GM12864 (cell line): ENCODE measurements at regions not wholly inside any gene's neighbourhood (a gene's known extent, or its start where the extent isn't known, plus 50 kb on each side); places are given as distances from the start of the nearest gene placed in this dataset.

ENCODE experiments used
- DNase-seq: peaks from one replicate; pipeline ENCODE4 v3.0.0-alpha.2; 2011; ENCODE audit warnings: low read depth
- H3K4me3 ChIP-seq: 2 replicates; pipeline ENCODE4 v1.5.1; 2011; ENCODE audit warnings: mild to moderate bottlenecking, low read depth, low read length, control low read depth
- CTCF ChIP-seq: IDR thresholded peaks from 2 replicates; pipeline ENCODE4 v1.5.1; 2011; ENCODE audit warnings: low read depth, mild to moderate bottlenecking, moderate library complexity, low read length, control low read depth, inconsistent platforms; ENCODE audit errors: missing control alignments

DNA sequence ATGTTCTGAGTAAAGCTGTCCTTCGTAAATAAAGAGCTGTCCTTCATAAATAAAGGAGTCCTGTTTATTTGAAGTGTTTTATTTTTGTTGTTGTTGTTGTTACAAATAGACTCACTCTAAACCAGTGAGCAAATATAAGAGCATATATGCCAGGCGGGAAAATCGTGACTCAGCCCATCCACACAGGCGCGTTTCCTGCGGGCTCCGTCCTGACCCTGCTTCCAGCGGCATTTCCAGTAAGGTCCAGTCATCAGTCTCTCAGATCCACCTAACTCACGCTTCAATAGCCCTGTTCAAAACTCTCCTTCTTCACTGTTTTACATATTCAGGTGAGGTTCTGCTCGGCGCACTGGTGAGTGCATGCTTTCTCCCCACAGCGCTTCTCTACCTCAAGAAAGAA lies 277.2 kb upstream of the ADARB2 start:
- TF ChIP-seq CTCF, result no peak
- H3K4me3 ChIP-seq, result no peak overlapping the region
- no peak for DNase-seq

- H3K4me3 ChIP-seq, result no peak overlapping the region
- TF ChIP-seq CTCF, result no peak
- DNase-seq, result no peak
Measured at GRCh38 chr10:2012209-2012608, 274.9 kb upstream of the ADARB2 start.

DNA sequence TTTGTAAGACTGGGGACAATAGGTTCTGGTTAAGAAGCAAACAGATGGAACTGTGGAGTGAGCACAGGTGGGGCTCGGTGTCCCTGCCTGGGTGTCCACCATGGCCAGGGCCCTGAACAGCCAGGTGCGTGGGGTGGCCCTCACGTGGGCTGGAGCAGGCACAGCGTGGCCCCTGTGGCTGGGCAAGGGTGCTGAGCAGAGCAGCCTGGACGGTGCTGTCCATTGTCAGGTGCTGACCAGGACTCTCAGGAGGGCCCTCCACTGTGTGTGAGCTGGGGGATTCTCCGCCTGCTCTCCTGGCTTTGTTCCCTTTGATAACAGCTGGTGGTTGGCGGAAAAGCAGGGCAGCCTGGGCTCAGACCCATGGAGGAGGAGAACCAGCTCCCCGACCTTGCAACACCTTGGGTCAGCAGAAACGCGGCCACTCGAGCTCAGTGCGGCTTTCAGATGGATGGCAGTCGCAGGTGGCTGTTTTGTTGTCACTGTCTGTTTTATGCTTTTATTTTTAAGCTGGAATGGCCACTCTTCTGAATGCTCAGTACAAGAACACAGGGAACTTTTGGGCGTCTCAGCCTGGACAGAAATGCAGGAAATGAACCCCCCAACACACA lies 273.9 kb upstream of the ADARB2 start:
- TF ChIP-seq CTCF, result no peak
- DNase-seq, result no peak
- H3K4me3 ChIP-seq, result no peak overlapping the region

DNA sequence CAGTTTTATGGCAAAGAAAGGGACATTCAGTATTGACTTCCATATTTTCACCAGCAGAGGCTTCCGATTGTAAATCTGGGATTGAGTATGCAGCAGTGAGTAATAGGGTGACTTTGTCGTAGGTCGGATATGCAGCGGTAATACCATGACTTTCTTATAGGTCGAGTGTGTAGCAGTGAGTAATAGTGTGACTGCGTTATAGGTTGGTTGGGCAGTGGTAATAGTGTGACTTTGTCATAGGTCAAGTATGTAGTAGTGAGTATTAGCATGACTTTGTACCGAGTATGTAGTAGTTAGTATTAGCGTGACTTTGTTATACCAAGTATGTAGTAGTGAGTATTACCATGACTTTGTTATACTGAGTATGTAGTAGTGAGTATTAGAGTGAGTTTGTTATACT lies 268.2 kb upstream of the ADARB2 start:
- no peak for TF ChIP-seq CTCF
- DNase-seq, result no peak
- H3K4me3 ChIP-seq, result no peak overlapping the region

GRCh38 chr10:1992930-1993329 lies 255.6 kb upstream of the ADARB2 start:
- no peak overlapping the region for H3K4me3 ChIP-seq
- no peak for TF ChIP-seq CTCF
- no peak for DNase-seq

- DNase-seq, result no peak
- H3K4me3 ChIP-seq, result no peak overlapping the region
- no peak for TF ChIP-seq CTCF
Measured at GRCh38 chr10:1989090-1989489, 251.8 kb upstream of the ADARB2 start.

- no peak overlapping the region for H3K4me3 ChIP-seq
- no peak for DNase-seq
- TF ChIP-seq CTCF, result no peak
Measured at GRCh38 chr10:1981976-1982375, 244.7 kb upstream of the ADARB2 start.
